Tongue (tissue), 1 donor: ENCODE measurements at regions not wholly inside any gene's neighbourhood (a gene's known extent, or its start where the extent isn't known, plus 50 kb on each side); places are given as distances from the start of the nearest gene placed in this dataset.

Experiments used
- DNase-seq: peaks from one replicate; pipeline ENCODE4 v3.0.0-alpha.2; 2015

GRCh38 chr3:186487819-186488218 is 56.4 kb downstream of the CRYGS start:
- DNase-seq: no peak

- DNase-seq: no peak
Observed at GRCh38 chr3:186487037-186487436, 57.1 kb downstream of the CRYGS start.

GRCh38 chr3:186483611-186484340 is 60.4 kb downstream of the CRYGS start:
- no peak for DNase-seq

- DNase-seq: no peak
Observed at GRCh38 chr3:186481526-186481925, 62.7 kb downstream of the CRYGS start.

GRCh38 chr3:186477876-186478275 is 66.3 kb downstream of the CRYGS start:
- no peak for DNase-seq

GRCh38 chr3:186477033-186477432 is 67.1 kb downstream of the CRYGS start:
- DNase-seq: no peak

GRCh38 chr3:186476541-186476940 is 67.6 kb downstream of the CRYGS start:
- DNase-seq: no peak

- DNase-seq: no peak
Observed at GRCh38 chr3:186476044-186476468, 68.1 kb downstream of the CRYGS start.

- no peak for DNase-seq
Observed at GRCh38 chr3:186473166-186473565, 71.0 kb downstream of the CRYGS start.

GRCh38 chr3:186472456-186473008 is 71.6 kb downstream of the CRYGS start:
- DNase-seq: no peak

- DNase-seq: no peak
Observed at GRCh38 chr3:186471771-186472170, 72.4 kb downstream of the CRYGS start.

GRCh38 chr3:186469525-186469924 is 74.7 kb downstream of the CRYGS start:
- DNase-seq: no peak

- no peak for DNase-seq
Observed at GRCh38 chr3:186467969-186468368, 76.2 kb downstream of the CRYGS start.

GRCh38 chr3:186466391-186466974 is 77.7 kb downstream of the CRYGS start:
- DNase-seq: no peak

GRCh38 chr3:186465508-186465907 is 78.7 kb downstream of the CRYGS start:
- no peak for DNase-seq

- no peak for DNase-seq
Observed at GRCh38 chr3:186464424-186465093, 79.6 kb downstream of the CRYGS start.

GRCh38 chr3:186461141-186461540 is 83.0 kb downstream of the CRYGS start:
- no peak for DNase-seq

- DNase-seq: no peak
Observed at GRCh38 chr3:186459108-186459467, 85.1 kb downstream of the CRYGS start.

- DNase-seq: no peak
Observed at GRCh38 chr3:186458306-186459107, 85.7 kb downstream of the CRYGS start.

- DNase-seq: no peak
Observed at GRCh38 chr3:186457236-186457635, 86.9 kb downstream of the CRYGS start.

GRCh38 chr3:186456731-186457191 is 87.4 kb downstream of the CRYGS start:
- no peak for DNase-seq
